HFF-Myc (cell line): ENCODE measurements at regions not wholly inside any gene's neighbourhood (a gene's known extent, or its start where the extent isn't known, plus 50 kb on each side); places are given as distances from the start of the nearest gene placed in this dataset.

ENCODE experiments used
- DNase-seq: peaks from one replicate; pipeline ENCODE4 v3.0.0-alpha.2; 2011; ENCODE audit warnings: low read depth; ENCODE audit errors: extremely low read depth
- H3K4me3 ChIP-seq: replicated peaks from 2 replicates; pipeline ENCODE4 v1.5.1; 2011; ENCODE audit warnings: low read depth, mild to moderate bottlenecking, control low read depth, low read length
- TF ChIP-seq, protein P1 (sequence below): IDR thresholded peaks from 2 replicates; pipeline ENCODE4 v1.5.1; 2012; ENCODE audit warnings: mild to moderate bottlenecking, low read depth, low read length, control low read depth; ENCODE audit errors: missing control alignments

- no peak overlapping the region for H3K4me3 ChIP-seq
- TF ChIP-seq, protein P1, sequence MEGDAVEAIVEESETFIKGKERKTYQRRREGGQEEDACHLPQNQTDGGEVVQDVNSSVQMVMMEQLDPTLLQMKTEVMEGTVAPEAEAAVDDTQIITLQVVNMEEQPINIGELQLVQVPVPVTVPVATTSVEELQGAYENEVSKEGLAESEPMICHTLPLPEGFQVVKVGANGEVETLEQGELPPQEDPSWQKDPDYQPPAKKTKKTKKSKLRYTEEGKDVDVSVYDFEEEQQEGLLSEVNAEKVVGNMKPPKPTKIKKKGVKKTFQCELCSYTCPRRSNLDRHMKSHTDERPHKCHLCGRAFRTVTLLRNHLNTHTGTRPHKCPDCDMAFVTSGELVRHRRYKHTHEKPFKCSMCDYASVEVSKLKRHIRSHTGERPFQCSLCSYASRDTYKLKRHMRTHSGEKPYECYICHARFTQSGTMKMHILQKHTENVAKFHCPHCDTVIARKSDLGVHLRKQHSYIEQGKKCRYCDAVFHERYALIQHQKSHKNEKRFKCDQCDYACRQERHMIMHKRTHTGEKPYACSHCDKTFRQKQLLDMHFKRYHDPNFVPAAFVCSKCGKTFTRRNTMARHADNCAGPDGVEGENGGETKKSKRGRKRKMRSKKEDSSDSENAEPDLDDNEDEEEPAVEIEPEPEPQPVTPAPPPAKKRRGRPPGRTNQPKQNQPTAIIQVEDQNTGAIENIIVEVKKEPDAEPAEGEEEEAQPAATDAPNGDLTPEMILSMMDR: no peak
- no peak for DNase-seq
These were observed 238.0 kb upstream of the SLC39A10 start for GRCh38 chr2:195419033-195419432.

DNA sequence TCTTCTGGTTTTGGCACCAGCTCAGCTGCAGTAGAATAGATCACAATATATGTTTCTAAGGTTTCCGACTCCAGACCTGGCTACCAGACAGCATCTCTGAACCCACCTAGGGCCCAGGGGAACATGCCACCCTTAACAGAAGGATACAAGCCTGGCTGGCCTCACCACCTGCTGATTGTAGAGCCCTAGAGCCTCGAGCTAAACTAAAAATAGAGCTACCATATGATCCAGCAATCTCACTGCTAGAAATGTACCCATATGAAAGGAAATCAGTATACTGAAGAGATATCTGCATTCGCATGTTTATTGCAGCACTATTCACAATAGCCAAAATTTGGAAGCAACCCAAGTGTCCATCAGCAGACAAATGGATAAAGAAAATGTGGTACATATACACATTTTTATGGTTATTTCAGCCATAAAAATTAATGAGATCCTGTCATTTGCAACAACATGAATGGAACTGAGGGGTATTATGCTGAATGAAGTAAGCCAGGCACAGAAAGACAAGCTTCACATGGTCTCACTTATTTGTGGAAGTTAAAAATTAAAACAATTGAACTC, 242.4 kb upstream of the SLC39A10 start:
- DNase-seq: no peak
- TF ChIP-seq, protein P1: no peak
- no peak overlapping the region for H3K4me3 ChIP-seq

- TF ChIP-seq, protein P1: no peak
- H3K4me3 ChIP-seq: no peak overlapping the region
- DNase-seq: no peak
These were observed 243.1 kb upstream of the SLC39A10 start for GRCh38 chr2:195413944-195414343.

GRCh38 chr2:195413422-195413821, 243.6 kb upstream of the SLC39A10 start:
- DNase-seq: no peak
- TF ChIP-seq, protein P1: no peak

GRCh38 chr2:195411219-195411687, 245.8 kb upstream of the SLC39A10 start:
- peak; percentile 4 for DNase-seq
- no peak overlapping the region for H3K4me3 ChIP-seq
- TF ChIP-seq, protein P1: no peak

More at GRCh38 chr2:195413422-195413821, 243.6 kb upstream of the SLC39A10 start:
- H3K4me3 ChIP-seq: no peak overlapping the region

DNA sequence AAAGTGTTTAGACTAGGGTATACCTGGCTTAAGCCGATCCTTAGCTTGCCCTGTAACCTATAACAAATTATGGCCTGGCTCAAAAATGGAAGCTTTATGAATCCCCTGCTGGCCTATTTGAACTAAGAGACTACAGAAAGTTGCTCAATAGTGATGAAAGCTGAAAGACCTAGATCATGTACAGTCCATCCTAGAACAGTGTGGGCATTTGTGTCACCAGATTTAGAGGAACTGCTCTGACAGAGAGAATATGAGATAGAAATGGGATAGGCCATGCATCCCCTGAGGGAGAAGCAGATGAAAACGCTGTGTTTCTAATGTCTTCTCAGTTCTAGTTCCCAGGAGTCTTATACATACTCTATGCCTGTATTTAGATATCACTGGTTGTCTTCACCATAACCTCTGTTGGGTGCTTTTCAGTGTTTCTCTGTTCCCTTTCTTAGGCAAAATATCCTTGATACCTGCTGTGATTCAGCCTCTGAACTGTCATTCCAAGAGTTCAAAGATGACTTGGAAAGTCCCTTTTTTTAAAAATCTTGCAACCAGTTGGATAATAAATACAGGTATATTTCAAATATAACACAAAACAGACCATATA, 246.9 kb upstream of the SLC39A10 start:
- DNase-seq: no peak
- TF ChIP-seq, protein P1: no peak
- H3K4me3 ChIP-seq: no peak overlapping the region
